Activated naive CD4-positive, alpha-beta T cell (primary cell): ENCODE measurements at regions not wholly inside any gene's neighbourhood (a gene's known extent, or its start where the extent isn't known, plus 50 kb on each side); places are given as distances from the start of the nearest gene placed in this dataset.
"Not testable (repeated sequence)": the region's sequence is repeated elsewhere in the genome, so short reads cannot be mapped to it uniquely, and the experiment has no call there.

ENCODE experiments used
- DNase-seq, 4 experiments: peaks; one replicate each; lab custom pipeline; 2025; lab: John Stamatoyannopoulos, UW

DNA sequence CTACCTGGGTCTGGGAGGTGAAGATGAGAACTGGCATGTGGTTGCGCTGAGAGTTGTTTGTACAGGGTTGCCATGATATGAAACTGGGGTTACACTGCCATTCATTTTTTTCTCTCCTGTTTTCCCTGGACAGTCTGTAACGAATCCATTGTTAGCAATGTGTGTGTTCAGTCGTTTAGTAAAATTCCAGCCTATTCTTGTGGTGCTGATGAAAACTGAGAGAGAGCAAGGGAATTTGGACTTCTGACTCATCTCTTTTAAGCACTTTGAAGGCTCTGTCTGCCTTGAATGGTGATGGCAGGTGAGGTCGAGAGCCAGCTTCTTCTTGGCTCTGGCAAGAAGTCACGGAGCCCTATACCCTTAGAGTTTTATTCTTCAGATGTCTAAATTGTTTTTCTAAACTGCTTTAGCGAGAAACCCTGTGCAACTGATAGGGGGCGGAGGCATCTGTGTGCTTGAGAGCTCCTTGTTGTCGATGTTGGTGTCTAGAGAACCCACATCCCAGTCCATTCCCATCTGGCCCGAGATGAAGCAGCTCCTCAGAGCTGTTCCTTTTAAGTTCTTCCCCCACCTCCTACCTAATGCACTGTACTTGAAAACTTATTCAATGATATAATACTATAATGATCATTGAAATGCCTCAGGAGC lies 204.4 kb downstream of the TMX1 start:
- no peak for DNase-seq

DNA sequence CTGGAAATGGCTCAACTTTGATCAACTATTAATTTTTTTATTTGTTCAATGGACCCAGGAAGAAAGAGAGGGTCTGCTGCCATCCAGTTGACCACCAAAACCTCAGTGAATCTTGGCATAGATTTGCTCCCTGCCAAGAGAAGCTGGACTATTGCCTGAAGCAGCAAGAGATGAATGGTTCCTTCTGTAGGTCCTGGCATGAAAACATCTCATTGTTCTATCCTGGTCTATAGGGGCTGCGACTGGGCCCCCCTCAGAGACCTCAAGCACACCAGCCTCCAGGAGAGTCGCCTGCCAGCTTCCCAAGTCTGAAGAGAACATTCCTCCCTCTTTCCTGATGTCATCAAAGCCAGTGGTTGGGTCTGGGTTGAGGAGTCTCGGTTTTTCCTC lies 204.9 kb downstream of the TMX1 start:
- no peak for DNase-seq

DNA sequence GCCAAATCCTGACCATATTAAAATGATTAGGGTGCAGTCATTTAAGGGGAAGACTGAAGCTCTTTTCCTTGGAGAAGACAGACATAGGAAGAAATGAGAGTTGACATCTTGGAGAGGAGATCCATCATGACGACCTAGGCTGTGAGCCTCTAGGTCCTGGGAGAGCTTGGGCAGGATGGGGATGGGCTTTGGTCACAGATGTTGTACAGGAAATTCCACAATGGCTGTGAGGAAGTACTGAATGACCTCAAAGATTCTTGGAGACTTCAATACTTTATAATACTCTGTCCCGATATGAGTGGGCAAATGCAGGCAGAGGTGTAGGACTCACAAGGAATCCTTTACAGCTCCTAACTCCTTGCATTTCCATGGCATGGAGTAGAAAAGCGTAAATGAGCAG lies 204.9 kb upstream of the FRMD6 start:
- DNase-seq, result no peak

DNA sequence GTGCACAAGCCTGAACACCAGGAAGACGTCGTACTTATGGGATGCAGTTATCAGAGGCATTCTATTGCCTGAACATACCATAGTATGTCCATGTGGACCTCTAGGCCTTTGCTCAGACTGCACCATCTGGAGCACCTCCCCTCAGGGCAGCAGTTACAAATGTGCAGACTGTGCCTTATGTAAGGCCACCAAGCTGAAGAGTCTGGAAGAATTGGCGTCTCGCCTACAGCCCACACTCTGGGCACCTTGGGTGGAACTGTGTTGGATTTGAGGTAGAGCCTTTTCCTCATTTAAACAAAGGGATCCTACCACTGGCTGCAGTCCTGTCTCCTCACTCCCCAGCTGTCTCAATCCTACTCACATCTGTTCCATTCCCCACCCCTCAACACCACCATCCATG lies 204.3 kb upstream of the FRMD6 start:
- DNase-seq, result no peak

DNA sequence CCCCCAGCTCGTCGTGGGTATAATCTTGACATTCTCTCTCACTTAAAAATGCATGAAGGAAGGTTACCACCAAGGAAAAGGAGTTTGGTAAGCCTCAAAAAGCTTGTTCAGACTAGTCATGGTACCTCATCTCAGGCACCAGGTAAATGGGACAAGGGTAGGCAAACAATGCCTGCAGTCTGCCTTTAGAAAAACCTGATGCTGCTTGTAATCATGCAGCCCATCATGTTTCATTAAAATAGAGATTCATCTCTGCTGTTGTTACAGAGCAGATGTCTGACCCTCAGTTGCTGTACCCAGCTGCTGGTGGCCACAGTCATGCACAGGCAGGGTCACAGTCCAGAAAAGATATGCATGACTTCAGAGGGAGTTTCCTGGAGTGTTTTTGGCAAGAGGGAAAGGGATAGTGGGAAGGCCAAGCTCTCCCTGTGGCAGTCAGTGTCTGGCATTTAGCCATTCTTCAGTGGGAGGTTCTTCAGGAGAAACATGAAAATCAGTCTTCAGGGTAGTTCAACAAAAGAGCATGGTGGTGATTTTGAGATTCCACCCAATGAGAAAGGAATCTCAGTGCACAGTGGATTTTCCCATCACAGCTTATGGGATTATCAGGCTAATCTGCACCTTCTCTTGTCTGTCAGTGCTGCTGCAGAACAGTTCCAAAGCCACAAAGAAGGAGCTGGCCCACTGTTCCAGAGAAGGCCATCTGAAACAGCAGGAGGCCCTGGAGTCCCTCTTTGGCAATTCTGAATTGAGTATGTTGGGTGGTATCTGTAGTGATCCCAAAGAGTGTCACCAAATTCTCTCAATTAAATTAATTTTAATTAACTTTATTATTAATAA lies 202.7 kb upstream of the FRMD6 start:
- DNase-seq, result no peak

DNA sequence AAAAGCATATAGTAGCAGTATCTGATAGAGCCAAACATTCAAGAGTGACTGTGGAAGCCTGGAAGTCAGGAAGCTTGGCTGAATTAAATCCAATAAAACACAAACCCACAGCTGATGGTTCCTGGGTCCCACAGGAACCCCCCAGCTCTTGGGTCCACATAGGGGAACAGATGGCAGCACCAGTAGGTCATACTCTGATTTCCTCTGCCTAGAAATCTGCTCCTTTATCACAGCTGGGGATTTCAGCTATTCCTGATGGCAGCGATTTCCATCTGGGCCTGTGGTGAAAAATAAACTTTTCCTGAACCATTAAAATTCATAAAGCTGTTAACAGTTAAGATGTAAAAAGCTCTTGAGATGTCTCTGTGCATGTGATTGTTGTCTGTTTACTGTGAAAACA lies 202.0 kb upstream of the FRMD6 start:
- no peak for DNase-seq

DNA sequence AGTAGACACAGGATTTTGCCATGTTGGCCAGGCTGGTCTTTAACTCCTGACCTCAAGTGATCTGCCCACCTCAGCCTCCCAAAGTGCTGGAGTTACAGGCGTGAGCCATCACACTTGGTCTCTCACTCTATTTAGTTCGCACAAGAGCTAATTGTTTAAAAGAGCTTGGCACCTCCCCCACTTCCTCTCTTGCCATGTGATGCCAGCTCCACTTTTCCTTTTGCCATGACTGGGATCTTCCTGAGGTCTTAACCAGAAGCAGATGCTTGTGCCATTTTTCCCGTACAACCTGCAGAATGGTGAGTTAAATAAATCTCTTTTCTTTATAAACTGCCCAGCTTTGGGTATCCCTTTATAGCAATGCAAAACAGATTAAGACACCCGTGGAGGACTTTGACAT lies 200.1 kb upstream of the FRMD6 start:
- no peak for DNase-seq

DNA sequence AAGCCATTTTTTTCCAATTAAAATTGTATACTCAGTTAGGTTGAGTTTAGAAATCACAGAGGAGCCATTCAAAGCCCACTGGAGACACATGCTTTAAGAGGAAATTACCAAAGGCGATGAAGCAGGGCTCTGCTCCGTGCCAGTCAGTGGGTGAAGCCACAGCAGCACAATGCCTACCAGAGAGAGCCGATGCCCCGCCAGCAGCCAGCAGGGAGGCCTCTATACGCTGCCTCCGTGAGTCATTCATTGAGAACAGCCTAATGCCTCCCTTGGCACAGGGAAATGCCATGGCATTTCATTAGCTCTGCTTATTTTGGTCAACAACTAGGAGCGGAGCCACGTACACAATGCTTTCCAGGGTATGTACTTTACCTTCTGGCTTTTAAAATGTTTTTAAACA lies 197.8 kb upstream of the FRMD6 start:
- DNase-seq, result no peak

DNA sequence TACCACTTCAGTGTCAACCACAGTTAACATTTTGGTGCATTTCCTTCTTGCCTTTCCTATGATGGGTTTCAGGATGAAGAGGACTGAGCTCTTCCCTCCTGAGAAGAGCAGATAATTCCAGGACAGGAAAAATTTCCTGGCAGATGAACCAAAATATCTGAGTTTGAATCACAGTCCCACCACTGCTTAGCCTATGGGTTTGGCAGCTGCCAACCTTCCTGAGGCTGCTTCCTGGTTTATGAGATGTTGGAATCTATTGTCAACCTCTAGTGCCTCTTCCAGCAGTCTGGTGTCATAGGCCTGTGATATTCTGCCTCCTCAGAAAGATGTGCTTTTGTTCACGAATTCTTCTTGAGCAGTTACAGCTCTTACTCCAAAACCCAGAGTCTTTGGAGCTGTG lies 197.4 kb upstream of the FRMD6 start:
- no peak for DNase-seq

DNA sequence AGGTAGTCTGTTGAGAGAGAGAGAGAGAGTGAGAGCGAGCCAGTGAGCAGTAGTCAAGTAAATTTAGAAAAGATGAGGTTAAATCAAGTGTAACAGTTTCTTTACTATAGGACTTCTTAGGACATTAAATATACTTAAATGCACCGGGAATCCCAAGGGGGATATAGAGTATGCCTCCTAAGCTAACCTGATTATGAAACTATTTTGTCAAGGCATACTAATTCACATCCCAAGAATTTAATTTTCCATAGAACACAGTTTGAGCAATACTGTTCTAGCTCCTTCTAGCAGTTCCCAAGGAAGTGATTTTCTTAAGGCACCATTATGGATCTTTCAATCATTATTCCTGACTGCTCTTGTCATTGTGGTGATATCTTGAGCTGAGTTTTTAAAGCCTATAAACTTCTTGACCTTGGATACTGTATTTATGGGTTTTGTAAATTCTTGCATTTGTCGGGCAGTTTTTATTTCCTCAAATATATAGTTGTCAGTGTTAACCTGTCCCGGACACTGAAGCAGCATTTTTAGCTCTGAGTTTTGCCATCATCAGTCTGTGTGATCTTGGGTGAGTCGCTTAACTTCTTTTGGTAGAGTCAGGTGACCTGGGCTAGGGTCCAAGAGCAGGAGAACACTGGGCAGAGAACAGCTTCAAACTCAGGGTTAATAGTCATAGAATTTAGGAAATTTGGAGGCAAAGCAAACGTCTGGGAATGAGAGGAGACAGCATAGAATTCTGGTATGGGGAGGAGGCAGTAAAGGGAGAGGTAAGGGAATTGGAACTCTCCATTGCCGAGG lies 196.5 kb upstream of the FRMD6 start:
- DNase-seq, result no peak

DNA sequence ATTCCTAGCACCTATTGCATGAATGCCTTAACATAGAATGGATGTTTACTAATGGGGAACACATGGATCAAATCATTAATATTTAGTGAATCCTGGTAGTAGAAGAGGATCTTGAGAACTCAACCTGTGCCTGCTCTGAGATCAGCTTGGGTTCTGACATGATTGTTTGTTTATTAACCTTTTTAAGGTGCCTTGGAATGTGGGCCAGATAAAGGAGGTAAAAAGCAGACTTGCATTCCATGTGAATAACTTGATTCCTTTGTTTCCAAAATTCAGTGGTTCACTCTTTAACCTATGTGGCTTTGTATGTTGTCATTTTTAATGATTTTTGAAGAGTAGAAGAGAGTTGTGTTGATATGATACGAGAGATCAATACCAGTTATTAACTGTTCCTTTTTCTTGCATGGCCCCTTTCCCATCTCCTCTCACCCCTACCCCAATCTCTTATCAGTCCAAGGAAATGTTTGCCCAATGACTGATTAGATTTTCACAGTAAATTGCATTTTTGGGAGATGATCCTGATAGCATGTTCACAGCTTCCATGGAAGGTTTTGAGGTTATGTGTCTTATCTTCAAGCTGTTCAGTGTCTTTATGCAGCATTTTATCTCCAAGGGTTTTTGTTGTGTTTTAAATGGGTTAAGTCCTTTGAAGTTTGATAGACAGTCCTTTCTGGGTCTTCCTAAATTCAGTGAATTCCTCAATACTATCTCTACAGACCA lies 193.7 kb upstream of the FRMD6 start:
- DNase-seq, result no peak

DNA sequence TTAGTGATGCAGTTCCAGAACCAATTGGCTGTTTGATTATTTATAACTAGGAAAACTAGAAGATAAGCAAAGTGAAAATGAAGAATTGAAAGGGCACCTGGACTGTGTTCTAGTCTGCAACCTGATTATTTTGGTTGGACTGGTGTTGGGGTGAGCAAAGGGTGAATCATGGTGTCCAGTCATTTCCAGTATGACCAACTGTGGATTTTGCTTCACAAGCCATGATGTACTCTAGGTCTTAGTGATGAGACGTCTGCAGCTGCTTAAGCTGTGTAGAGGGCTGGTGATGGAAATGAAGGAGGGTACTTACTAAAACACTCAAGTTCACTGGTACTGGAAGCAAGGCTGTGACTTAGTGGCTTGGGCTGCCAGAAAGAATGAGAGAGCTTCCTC lies 193.2 kb upstream of the FRMD6 start:
- no peak for DNase-seq

DNA sequence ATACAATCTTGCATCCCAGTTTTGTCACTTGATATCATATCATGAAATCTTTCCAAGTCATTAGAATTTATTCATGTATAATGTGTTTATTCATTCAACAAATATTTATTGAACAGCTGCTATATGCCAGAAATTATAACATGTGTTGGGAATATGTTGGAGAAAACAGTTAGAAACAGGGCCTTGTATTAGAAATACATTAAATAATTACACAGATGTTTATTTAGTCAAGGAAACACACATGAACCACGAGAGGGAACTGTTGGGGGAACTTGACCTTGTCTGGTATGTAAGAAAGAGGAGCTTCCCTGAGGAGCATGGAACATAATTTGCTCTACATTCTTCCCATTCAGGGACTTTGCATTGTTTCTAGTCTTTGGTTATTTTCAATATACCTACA lies 191.7 kb upstream of the FRMD6 start:
- no peak for DNase-seq

DNA sequence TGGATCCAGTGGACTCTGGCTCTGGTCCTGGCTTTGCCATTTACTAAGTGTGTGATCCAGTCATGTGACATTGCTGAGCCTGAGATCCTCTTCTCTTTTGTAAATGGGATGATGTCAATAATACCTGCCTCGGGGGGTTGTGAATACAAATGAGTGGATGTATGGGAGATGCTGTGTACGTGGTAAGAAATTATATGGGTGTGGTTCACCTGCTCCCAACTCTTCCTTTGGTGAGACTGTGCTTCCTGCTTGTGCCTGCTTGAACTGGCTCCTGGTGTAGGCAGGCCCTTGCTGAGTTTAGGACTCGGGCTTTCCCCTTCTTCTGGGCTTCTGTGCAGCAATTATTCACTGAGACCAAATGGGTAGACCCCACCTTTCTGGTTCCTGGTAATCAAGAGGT lies 189.5 kb upstream of the FRMD6 start:
- DNase-seq, result no peak

DNA sequence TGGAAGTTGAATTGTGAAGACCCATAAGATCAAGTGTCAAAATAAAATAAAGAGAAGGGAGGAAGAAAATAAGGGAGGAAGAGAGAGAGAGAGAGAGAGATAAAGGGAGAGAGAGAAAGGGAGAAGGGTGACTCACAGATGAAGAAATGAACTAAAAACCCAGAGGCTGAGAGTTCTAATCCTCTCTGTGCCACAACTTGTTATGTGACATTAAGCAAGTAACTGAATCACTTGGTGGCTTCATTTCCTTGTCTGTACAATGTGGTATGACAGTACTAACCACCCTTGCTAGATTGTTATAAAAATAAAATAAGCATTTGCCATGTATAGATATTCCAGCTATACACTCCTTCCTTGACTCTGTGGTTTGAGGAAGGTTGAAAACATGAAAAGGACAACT lies 189.0 kb upstream of the FRMD6 start:
- DNase-seq, result no peak

DNA sequence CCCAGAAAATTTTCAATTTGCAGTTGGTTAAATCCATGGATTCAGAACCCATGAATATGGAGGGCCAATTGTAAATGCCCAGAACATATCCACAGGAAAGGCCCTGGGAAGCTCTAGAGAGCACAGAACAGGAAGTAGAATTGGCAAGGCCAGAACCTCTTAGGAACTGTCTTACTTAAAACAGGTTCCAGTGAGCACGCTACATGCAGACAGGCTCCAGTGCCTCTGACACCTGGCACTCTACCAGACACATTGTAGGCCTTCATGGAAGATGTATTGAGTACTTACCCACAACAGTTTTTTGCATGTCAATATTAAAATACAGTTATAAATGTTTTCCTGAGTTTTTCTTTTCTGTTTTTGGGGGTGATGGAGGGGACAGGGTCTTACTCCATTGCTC lies 188.2 kb upstream of the FRMD6 start:
- DNase-seq, result no peak

DNA sequence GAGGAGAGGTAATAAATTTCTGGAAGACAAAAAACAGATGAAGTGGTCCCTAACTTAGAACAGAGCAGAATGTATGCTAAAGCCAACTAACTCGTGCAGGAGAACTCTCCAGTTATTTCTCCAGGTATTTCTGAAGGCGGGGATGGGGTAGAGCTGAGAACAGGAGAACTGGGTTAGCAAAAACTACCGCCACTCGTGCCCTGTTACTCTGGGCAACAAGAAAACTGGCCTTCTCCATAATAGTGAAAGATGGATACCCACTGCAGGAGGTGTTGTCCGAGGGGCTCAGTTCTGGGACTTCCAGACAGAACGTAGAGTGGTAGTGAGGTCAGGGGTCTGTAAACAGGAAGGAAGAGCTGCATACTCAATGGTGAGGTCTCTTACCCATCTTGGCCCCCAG lies 187.3 kb upstream of the FRMD6 start:
- no peak for DNase-seq

DNA sequence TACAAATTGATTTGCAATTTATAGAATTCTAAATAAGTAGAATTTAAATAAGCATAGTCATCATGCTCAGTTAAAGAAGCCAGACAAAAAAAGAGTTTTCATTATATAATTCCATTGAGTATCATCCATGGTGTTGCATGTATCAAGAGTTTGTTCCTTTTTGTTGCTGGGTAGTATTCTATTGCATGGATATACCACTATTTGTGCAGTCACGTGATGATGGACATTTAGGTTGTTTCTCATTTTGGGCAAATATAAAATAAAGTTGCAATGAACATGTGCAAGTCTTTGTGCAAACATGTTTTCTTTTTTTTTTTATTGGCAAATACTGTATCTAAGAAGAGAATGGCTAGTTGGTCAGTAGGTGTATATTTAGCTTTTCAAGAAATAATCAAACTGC lies 186.2 kb upstream of the FRMD6 start:
- no peak for DNase-seq

DNA sequence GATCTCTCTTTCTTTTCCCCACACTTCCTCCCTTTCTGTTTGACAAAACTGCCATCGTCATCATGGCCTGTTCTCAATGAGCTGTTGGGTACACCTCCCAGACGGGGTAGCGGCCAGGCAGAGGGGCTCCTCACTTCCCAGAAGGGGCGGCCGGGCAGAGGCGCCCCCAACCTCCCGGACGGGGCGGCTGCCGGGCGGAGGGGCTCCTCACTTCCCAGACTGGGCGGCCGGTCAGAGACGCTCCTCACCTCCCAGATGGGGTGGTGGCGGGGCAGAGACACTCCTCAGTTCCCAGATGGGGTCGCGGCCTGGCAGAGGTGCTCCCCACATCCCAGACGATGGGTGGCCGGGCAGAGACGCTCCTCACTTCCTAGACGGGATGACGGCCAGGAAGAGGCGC lies 184.3 kb upstream of the FRMD6 start:
- not testable (repeated sequence) for DNase-seq

DNA sequence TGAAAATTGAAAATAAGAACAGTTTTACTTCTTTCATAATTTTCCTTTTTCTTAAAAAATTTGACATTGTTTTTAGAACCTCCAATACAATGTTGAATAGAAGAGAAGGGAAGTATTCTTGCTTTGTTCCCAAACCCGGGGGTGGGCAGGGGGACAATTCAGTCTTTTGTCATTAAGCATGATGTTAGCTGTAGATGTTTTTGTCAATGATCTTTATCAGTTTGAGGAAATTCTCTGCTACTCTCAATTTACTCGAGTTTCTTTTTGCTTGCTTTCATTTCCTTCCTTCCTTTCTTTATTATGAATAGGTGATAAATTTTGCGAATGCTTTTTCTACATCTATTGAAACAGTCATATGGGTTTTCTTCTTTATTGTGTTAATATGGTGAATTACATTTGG lies 183.2 kb upstream of the FRMD6 start:
- DNase-seq, result no peak

DNA sequence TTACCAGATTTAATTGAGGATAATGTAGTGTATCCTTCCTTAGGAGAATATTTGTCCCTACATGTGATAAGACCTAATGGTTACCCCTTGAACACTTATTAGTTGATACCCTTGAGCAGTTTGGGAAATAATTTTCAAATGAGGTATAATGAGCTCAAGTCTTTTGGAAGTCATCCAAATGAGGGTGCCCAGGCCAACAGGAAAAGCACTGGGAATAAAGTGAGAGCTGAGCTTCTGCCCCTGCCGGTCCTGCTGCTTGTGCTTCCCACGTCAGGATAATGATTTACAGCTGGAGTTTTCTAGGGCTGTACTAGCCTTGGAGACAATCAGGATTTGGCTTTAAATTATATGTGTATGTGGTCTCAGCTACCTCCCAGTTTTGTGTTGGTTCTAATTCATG lies 178.8 kb upstream of the FRMD6 start:
- DNase-seq, result no peak

DNA sequence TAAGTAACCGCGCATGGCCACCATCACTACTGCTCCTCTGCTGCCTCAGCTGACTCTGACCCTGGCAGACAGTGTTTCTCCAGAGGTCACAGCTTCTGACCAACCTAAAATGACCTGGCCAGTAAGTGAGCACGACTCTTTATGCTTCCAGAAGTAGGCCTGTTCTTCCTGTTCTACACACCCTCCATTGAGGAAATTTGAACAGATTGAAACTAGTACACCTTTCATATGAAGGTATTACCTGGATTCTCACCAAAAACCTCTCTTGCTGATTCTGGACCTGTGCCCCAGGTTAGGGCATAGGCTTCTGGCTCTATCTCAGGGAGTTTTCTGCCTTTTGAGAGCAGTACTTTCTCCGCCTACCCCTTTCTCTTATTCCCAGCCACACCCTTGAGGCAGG lies 178.4 kb upstream of the FRMD6 start:
- DNase-seq, result no peak
